IMR-90 (cell line): ENCODE measurements at regions not wholly inside any gene's neighbourhood (a gene's known extent, or its start where the extent isn't known, plus 50 kb on each side); places are given as distances from the start of the nearest gene placed in this dataset.

Experiments used
- ATAC-seq: fragments of 200-7000 bp; cut with Tn5 transposase; 2 replicates; pipeline ENCODE4 v1.9.1; 2020; ENCODE audit warnings: low read depth, mild to moderate bottlenecking, moderate library complexity
- BruUV-seq: library from RNA; stranded (reverse); fragments of 400-500 nt; replicated peaks from 2 replicates; lab custom pipeline; 2021; lab: Mats Ljungman, UMichigan
- CTCF ChIA-PET: fragments of 300-600 bp; formaldehyde crosslinking; extraction: SDS; loops from one replicate; lab custom pipeline; 2021; ENCODE audit warnings: antibody characterized with exemption; lab: Yijun Ruan, JAX
- POLR2A ChIA-PET: fragments of 300-600 bp; sonication (Branson Sonifier 250); formaldehyde crosslinking; loops from one replicate; lab custom pipeline; 2022; ENCODE audit warnings: antibody characterized with exemption; ENCODE audit not compliant: unreplicated experiment; lab: Charles Lee
- DNase-seq: peaks from one replicate; pipeline ENCODE4 v3.0.0; 2013
- H2AFZ ChIP-seq: replicated peaks from 2 replicates; pipeline ENCODE3; 2013; ENCODE audit warnings: low read length, mild to moderate bottlenecking; ENCODE audit not compliant: poor library complexity
- H2AK5ac ChIP-seq: 2 replicates; pipeline ENCODE4 v1.6.1; 2013; ENCODE audit warnings: low read depth, low read length, inconsistent platforms
- H2AK9ac ChIP-seq: replicated peaks from 2 replicates; pipeline ENCODE3; 2013; ENCODE audit warnings: mild to moderate bottlenecking, low read depth, low read length, moderate library complexity; ENCODE audit not compliant: poor library complexity
- H2BK120ac ChIP-seq: 2 replicates; pipeline ENCODE4 v1.6.1; 2013; ENCODE audit warnings: low read depth, low read length, inconsistent platforms
- H2BK15ac ChIP-seq: 3 replicates; pipeline ENCODE4 v1.6.1; 2013; ENCODE audit warnings: low read depth, low read length, inconsistent platforms
- H2BK20ac ChIP-seq: 2 replicates; pipeline ENCODE4 v1.6.1; 2013; ENCODE audit warnings: low read depth, mild to moderate bottlenecking, inconsistent platforms, low read length, moderate library complexity
- H2BK5ac ChIP-seq: 2 replicates; pipeline ENCODE4 v1.6.1; 2013; ENCODE audit warnings: mild to moderate bottlenecking, low read depth, low read length, inconsistent platforms; ENCODE audit not compliant: poor library complexity, severe bottlenecking
- H3K14ac ChIP-seq: replicated peaks from 2 replicates; pipeline ENCODE4 v1.6.1; 2013; ENCODE audit warnings: low read depth, low read length, inconsistent platforms
- H3K18ac ChIP-seq: 2 replicates; pipeline ENCODE4 v1.6.1; 2013; ENCODE audit warnings: low read depth, low read length, control low read depth
- H3K23ac ChIP-seq: 2 replicates; pipeline ENCODE4 v1.6.1; 2013; ENCODE audit warnings: low read depth, low read length, inconsistent platforms
- H3K27ac ChIP-seq: 2 replicates; pipeline ENCODE4 v1.5.1; 2013; ENCODE audit warnings: mild to moderate bottlenecking, control low read depth, low read length; ENCODE audit not compliant: insufficient read depth
- H3K27me3 ChIP-seq: 2 replicates; pipeline ENCODE4 v1.6.1; 2013; ENCODE audit warnings: low read length; ENCODE audit not compliant: control insufficient read depth, insufficient read depth
- H3K36me3 ChIP-seq: 2 replicates; pipeline ENCODE4 v1.6.1; 2013; ENCODE audit warnings: low read length, mixed read lengths; ENCODE audit not compliant: control insufficient read depth, insufficient read depth
- H3K4ac ChIP-seq: 2 replicates; pipeline ENCODE4 v1.6.1; 2013; ENCODE audit warnings: low read depth, low read length, inconsistent platforms
- H3K4me1 ChIP-seq: 2 replicates; pipeline ENCODE4 v1.6.1; 2013; ENCODE audit warnings: low read length, mixed read lengths; ENCODE audit not compliant: control insufficient read depth, insufficient read depth
- H3K4me2 ChIP-seq: 2 replicates; pipeline ENCODE4 v1.6.1; 2013; ENCODE audit warnings: low read depth, mild to moderate bottlenecking, control low read depth, low read length, moderate library complexity
- H3K4me3 ChIP-seq: 2 replicates; pipeline ENCODE4 v1.5.1; 2013; ENCODE audit warnings: low read depth, mild to moderate bottlenecking, control low read depth, low read length, moderate library complexity; ENCODE audit not compliant: insufficient read depth
- H3K56ac ChIP-seq: 2 replicates; pipeline ENCODE4 v1.6.1; 2013; ENCODE audit warnings: low read length, inconsistent platforms; ENCODE audit not compliant: insufficient read depth; ENCODE audit errors: extremely low read depth
- H3K79me1 ChIP-seq, 2 experiments: 2 replicates each; pipeline ENCODE4 v1.6.1; 2013; ENCODE audit warnings: low read length in 2 of 2, inconsistent platforms in 1 of 2, low read depth in 1 of 2
- H3K9ac ChIP-seq: 2 replicates; pipeline ENCODE4 v1.6.1; 2013; ENCODE audit warnings: low read depth, low read length, control low read depth
- H3K9me1 ChIP-seq: 2 replicates; pipeline ENCODE4 v1.6.1; 2013; ENCODE audit warnings: low read length, inconsistent platforms; ENCODE audit not compliant: insufficient read depth
- H3K9me3 ChIP-seq: 2 replicates; pipeline ENCODE4 v1.6.1; 2013; ENCODE audit warnings: low read length; ENCODE audit not compliant: control insufficient read depth, insufficient read depth
- H4K20me1 ChIP-seq: 2 replicates; pipeline ENCODE4 v1.6.1; 2013; ENCODE audit warnings: low read length, inconsistent platforms; ENCODE audit not compliant: insufficient read depth
- H4K5ac ChIP-seq: 2 replicates; pipeline ENCODE4 v1.6.1; 2013; ENCODE audit warnings: mild to moderate bottlenecking, low read depth, low read length, control low read depth
- H4K8ac ChIP-seq, 2 experiments: 2 replicates each; pipeline ENCODE4 v1.6.1; 2013; ENCODE audit warnings: low read depth in 2 of 2, low read length in 2 of 2, control low read depth in 1 of 2, inconsistent platforms in 1 of 2
- H4K91ac ChIP-seq: 2 replicates; pipeline ENCODE4 v1.6.1; 2013; ENCODE audit warnings: low read depth, low read length, inconsistent platforms; ENCODE audit not compliant: insufficient read depth
- BHLHE40 ChIP-seq: fragments of 150-350 bp; IDR thresholded peaks from 2 replicates; pipeline ENCODE4 v1.6.1; 2016; ENCODE audit warnings: mild to moderate bottlenecking, low read depth, low read length
- CEBPB ChIP-seq: IDR thresholded peaks from 2 replicates; pipeline ENCODE4 v1.6.1; 2012; ENCODE audit warnings: low read depth, low read length, improper control_type of control experiment
- CHD1 ChIP-seq: IDR thresholded peaks from 2 replicates; pipeline ENCODE4 v1.6.1; 2012; ENCODE audit warnings: low read depth, low read length, improper control_type of control experiment
- CTCF ChIP-seq: conservative IDR thresholded peaks from 2 replicates; pipeline ENCODE4 v1.5.1; 2012; ENCODE audit warnings: mild to moderate bottlenecking, low read depth, low read length, improper control_type of control experiment
- FOS ChIP-seq: fragments of 150-350 bp; IDR thresholded peaks from 2 replicates; pipeline ENCODE4 v1.6.1; 2016; ENCODE audit warnings: low read depth, low read length
- MAZ ChIP-seq: IDR thresholded peaks from 2 replicates; pipeline ENCODE4 v1.6.1; 2012; ENCODE audit warnings: low read depth, mild to moderate bottlenecking, low read length, improper control_type of control experiment, moderate library complexity, borderline replicate concordance
- RAD21 ChIP-seq: IDR thresholded peaks from 2 replicates; pipeline ENCODE4 v1.6.1; 2012; ENCODE audit warnings: low read length, improper control_type of control experiment
- RFX5 ChIP-seq: IDR thresholded peaks from 2 replicates; pipeline ENCODE4 v1.8.0; 2012; ENCODE audit warnings: low read depth, mild to moderate bottlenecking, low read length, moderate library complexity
- SMC3 ChIP-seq: fragments of 150-350 bp; IDR thresholded peaks from 2 replicates; pipeline ENCODE4 v1.6.1; 2016; ENCODE audit warnings: low read depth, mild to moderate bottlenecking, antibody characterized with exemption, low read length, moderate library complexity
- USF2 ChIP-seq: fragments of 150-350 bp; IDR thresholded peaks from 2 replicates; pipeline ENCODE4 v1.6.1; 2017; ENCODE audit warnings: mild to moderate bottlenecking, antibody characterized with exemption, low read length, low read depth
- WGBS, 2 experiments: methylation state at CpG; one replicate each; pipeline versions ENCODE4 v1.1.5 to v1.1.7; 2013; ENCODE audit warnings: missing lambda C conversion rate in 2 of 2; ENCODE audit not compliant: insufficient read length in 1 of 2; ENCODE audit errors: extremely low coverage in 2 of 2; 5-methylcytosine and 5-hydroxymethylcytosine counted together
- dilution Hi-C: fragments of 300-500 bp; cut with HindIII; formaldehyde crosslinking; loops from one replicate; pipeline ENCODE4 v1.14.3; 2018; ENCODE audit warnings: low sequenced_read_pairs; ENCODE audit not compliant: unreplicated experiment
- in situ Hi-C: fragments of 300-500 bp; cut with MboI; formaldehyde crosslinking; loops from 3 replicates; pipeline ENCODE4 v1.14.3; 2019; ENCODE audit warnings: low sequenced_read_pairs, inconsistent platforms, mixed read lengths
- intact Hi-C: fragments of 100-400 bp; cut with micrococcal nuclease; formaldehyde crosslinking; loops from 2 replicates; pipeline ENCODE4 v1.10.0; 2022

GRCh38 chr5:34501840-34502239, 154.3 kb upstream of the RAI14 start:
- peak overlapping the region; percentile 42; the same call in 1 of the 2 replicates for H2BK120ac ChIP-seq
- ChIA-PET POLR2A (no interaction called here), CTCF (no interaction called here)
- H3K4me3 ChIP-seq = no peak overlapping the region
- dilution Hi-C loops (no loop called here), intact Hi-C loops (no loop called here), in situ Hi-C loops (no loop called here)
- H3K9me1 ChIP-seq = peaks cover 22% of the 10 kb centered on the region
- WGBS, 2 experiments = no CpG with 5 or more reads among the region's 3 CpGs
- BruUV-seq = no TSS peak
- H4K91ac ChIP-seq = no peak overlapping the region
- no peak overlapping the region for H3K9ac ChIP-seq
- ATAC-seq (no peak), DNase-seq (no peak)
- H2AK5ac ChIP-seq = no peak overlapping the region
- H3K36me3 ChIP-seq = no peaks in the 10 kb centered on the region
- no peak overlapping the region for H2BK5ac ChIP-seq
- H2AFZ ChIP-seq = no peak overlapping the region
- peaks cover 3 to 16% of the 10 kb centered on the region in 2 experiments; a peak in 2 of 4 replicates for H3K79me1 ChIP-seq
- H3K4me2 ChIP-seq = no peak overlapping the region
- peak overlapping the region; percentile 59; the same call in 1 of the 2 replicates for H3K4ac ChIP-seq
- H3K56ac ChIP-seq = no peak overlapping the region
- peaks cover 23% of the 10 kb centered on the region for H3K4me1 ChIP-seq
- no peaks in the 10 kb centered on the region for H3K27me3 ChIP-seq
- H2BK20ac ChIP-seq = peak overlapping the region; percentile 14; the same call in 1 of the 2 replicates
- H3K27ac ChIP-seq = no peak overlapping the region
- H2BK15ac ChIP-seq = 0 out of 3 replicates have a peak overlapping the region, but pooled peaks have one; percentile 35
- H3K23ac ChIP-seq = no peak overlapping the region
- no peak overlapping the region for H4K8ac ChIP-seq
- H3K9me3 ChIP-seq = no peaks in the 10 kb centered on the region
- H4K5ac ChIP-seq = no peak overlapping the region
- H3K18ac ChIP-seq = no peak overlapping the region
- no peaks in the 10 kb centered on the region for H4K20me1 ChIP-seq
- peak overlapping the region; percentile 1 for H2AK9ac ChIP-seq
- no peak overlapping the region; the same call in 1 of the 2 replicates for H3K14ac ChIP-seq
- TF ChIP-seq BHLHE40 (no peak), CEBPB (no peak), USF2 (no peak), FOS (no peak), MAZ (no peak), RAD21 (no peak), CHD1 (no peak), SMC3 (no peak), RFX5 (no peak), CTCF (no peak)
